MM.1S (cell line): ENCODE measurements at regions not wholly inside any gene's neighbourhood (a gene's known extent, or its start where the extent isn't known, plus 50 kb on each side); places are given as distances from the start of the nearest gene placed in this dataset.
A peak's percentile ranks its signal among the peaks of the same experiment; 100 is the strongest.
"Not testable (repeated sequence)": the region's sequence is repeated elsewhere in the genome, so short reads cannot be mapped to it uniquely, and the experiment has no call there.

Experiments used
- DNase-seq: peaks from one replicate; pipeline ENCODE4 v3.0.0-alpha.2; 2015
- H2AFZ ChIP-seq: fragments of 300-600 bp; sonication (generic); 2 replicates; pipeline ENCODE4 v1.6.0; 2016; ENCODE audit warnings: antibody characterized with exemption, low read length
- H3F3A ChIP-seq: fragments of 300-600 bp; sonication (generic); 2 replicates; pipeline ENCODE4 v1.6.1; 2016; ENCODE audit warnings: mild to moderate bottlenecking, antibody characterized with exemption, low read length, moderate library complexity, mixed read lengths; ENCODE audit not compliant: insufficient read depth
- H3K27ac ChIP-seq: fragments of 300-600 bp; sonication (generic); 2 replicates; pipeline ENCODE4 v1.5.1; 2016; ENCODE audit warnings: mild to moderate bottlenecking, low read length
- H3K27me3 ChIP-seq: fragments of 300-600 bp; sonication (generic); replicated peaks from 2 replicates; pipeline ENCODE4 v1.6.0; 2016; ENCODE audit warnings: low read length; ENCODE audit not compliant: insufficient read depth
- H3K36me3 ChIP-seq: fragments of 300-600 bp; sonication (generic); replicated peaks from 2 replicates; pipeline ENCODE4 v1.6.1; 2016; ENCODE audit warnings: mild to moderate bottlenecking, low read length, mixed read lengths; ENCODE audit not compliant: insufficient read depth
- H3K4me1 ChIP-seq: fragments of 300-600 bp; sonication (generic); 2 replicates; pipeline ENCODE4 v1.6.1; 2016; ENCODE audit warnings: low read length, mixed read lengths
- H3K4me2 ChIP-seq: fragments of 300-600 bp; sonication (generic); 2 replicates; pipeline ENCODE4 v1.6.0; 2016; ENCODE audit warnings: low read depth, low read length
- H3K4me3 ChIP-seq: fragments of 300-600 bp; sonication (generic); 2 replicates; pipeline ENCODE4 v1.5.1; 2016; ENCODE audit warnings: low read length, mixed read lengths
- H3K79me2 ChIP-seq: fragments of 300-600 bp; sonication (generic); 2 replicates; pipeline ENCODE4 v1.6.1; 2016; ENCODE audit warnings: mixed run types, low read length, mixed read lengths
- H3K9ac ChIP-seq: fragments of 300-600 bp; sonication (generic); 2 replicates; pipeline ENCODE4 v1.6.1; 2016; ENCODE audit warnings: low read length, mixed read lengths
- H3K9me2 ChIP-seq: fragments of 300-600 bp; sonication (generic); replicated peaks from 2 replicates; pipeline ENCODE4 v1.6.1; 2016; ENCODE audit warnings: mild to moderate bottlenecking, low read length, mixed read lengths; ENCODE audit not compliant: insufficient read depth
- H3K9me3 ChIP-seq: fragments of 300-600 bp; sonication (generic); replicated peaks from 2 replicates; pipeline ENCODE4 v1.6.1; 2016; ENCODE audit warnings: mild to moderate bottlenecking, low read length, mixed read lengths; ENCODE audit not compliant: insufficient read depth
- H4K20me1 ChIP-seq: fragments of 300-600 bp; sonication (generic); 2 replicates; pipeline ENCODE4 v1.6.1; 2016; ENCODE audit warnings: mild to moderate bottlenecking, low read length, moderate library complexity, mixed read lengths; ENCODE audit not compliant: insufficient read depth
- CTCF ChIP-seq: fragments of 300-600 bp; sonication (generic); IDR thresholded peaks from 2 replicates; pipeline ENCODE4 v1.5.1; 2016; ENCODE audit warnings: antibody characterized with exemption, low read length, mixed read lengths
- EZH2 ChIP-seq: fragments of 300-600 bp; sonication (generic); optimal IDR thresholded peaks from 2 replicates; pipeline ENCODE3; 2017; ENCODE audit warnings: low read depth, mild to moderate bottlenecking, antibody characterized with exemption, low read length, mixed read lengths
- EZH2phosphoT487 ChIP-seq: fragments of 300-600 bp; sonication (generic); IDR thresholded peaks from 2 replicates; pipeline ENCODE4 v1.6.1; 2018; ENCODE audit warnings: antibody characterized with exemption, low read length

- TF ChIP-seq EZH2 (no peak), EZH2phosphoT487 (no peak), CTCF (no peak)
- Histone ChIP-seq H3K4me1 (peaks cover 33% of the 10 kb centered on the region), H3K4me2 (peak overlapping the region; percentile 21; the same call in 1 of the 2 replicates), H2AFZ (no peak overlapping the region), H3K27ac (peak overlapping the region; percentile 73; the same call in 1 of the 2 replicates), H3K27me3 (no peaks in the 10 kb centered on the region), H3F3A (peaks cover 20% of the 10 kb centered on the region; the same call in 1 of the 2 replicates), H3K79me2 (no peaks in the 10 kb centered on the region), H3K36me3 (no peaks in the 10 kb centered on the region), H3K9me3 (no peaks in the 10 kb centered on the region), H4K20me1 (no peaks in the 10 kb centered on the region), H3K4me3 (no peak overlapping the region), H3K9me2 (no peaks in the 10 kb centered on the region), H3K9ac (no peak overlapping the region)
- DNase-seq, result peak; percentile 67
These were observed 82.2 kb upstream of the GNAZ start for GRCh38 chr22:22988150-22988549.

DNA sequence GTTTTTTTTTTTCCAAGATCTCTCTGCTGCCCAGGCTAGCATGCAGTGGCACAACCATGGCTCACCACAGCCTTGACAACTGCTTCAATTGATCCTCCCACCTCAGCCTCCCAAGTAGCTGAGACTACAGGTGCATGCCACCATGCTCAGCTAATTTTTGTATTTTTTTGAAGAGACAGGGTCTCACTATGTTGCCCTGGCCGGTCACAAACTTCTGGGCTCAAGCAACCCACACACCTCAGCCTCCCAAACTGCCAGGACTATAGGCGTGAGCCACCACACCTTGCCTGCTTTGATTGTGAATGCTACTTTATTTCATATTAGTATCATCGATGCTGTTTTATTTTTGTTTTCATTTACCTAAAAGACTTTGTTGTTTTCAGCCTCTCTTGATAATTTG, 81.5 kb upstream of the GNAZ start:
- peak overlapping the region; percentile 21; the same call in 1 of the 2 replicates for H3K4me2 ChIP-seq
- H2AFZ ChIP-seq, result 0 out of 2 replicates have a peak overlapping the region, but pooled peaks have one; percentile 3
- no peak for TF ChIP-seq EZH2phosphoT487
- no peak for TF ChIP-seq CTCF
- no peak for TF ChIP-seq EZH2
- H3K79me2 ChIP-seq, result no peaks in the 10 kb centered on the region
- H3K9me2 ChIP-seq, result no peaks in the 10 kb centered on the region
- H3K27ac ChIP-seq, result peak overlapping the region; percentile 73; the same call in 1 of the 2 replicates
- no peaks in the 10 kb centered on the region for H4K20me1 ChIP-seq
- peak; percentile 60 for DNase-seq
- H3K36me3 ChIP-seq, result no peaks in the 10 kb centered on the region
- H3K9me3 ChIP-seq, result no peaks in the 10 kb centered on the region
- H3K9ac ChIP-seq, result no peak overlapping the region
- peaks cover 20% of the 10 kb centered on the region; the same call in 1 of the 2 replicates for H3F3A ChIP-seq
- peaks cover 32% of the 10 kb centered on the region for H3K4me1 ChIP-seq
- H3K4me3 ChIP-seq, result peak overlapping the region; percentile 1; the same call in 1 of the 2 replicates
- no peaks in the 10 kb centered on the region for H3K27me3 ChIP-seq

- peak overlapping the region; percentile 73; the same call in 1 of the 2 replicates for H3K27ac ChIP-seq
- no peaks in the 10 kb centered on the region for H3K79me2 ChIP-seq
- peaks cover 39% of the 10 kb centered on the region for H3K4me1 ChIP-seq
These were observed 80.5 kb upstream of the GNAZ start for GRCh38 chr22:22989856-22990255.

GRCh38 chr22:22990711-22991505, 79.4 kb upstream of the GNAZ start:
- H3K9me3 ChIP-seq, H3K9me2 ChIP-seq, H3K27me3 ChIP-seq, H3K27ac ChIP-seq, H3K4me3 ChIP-seq, H3K4me2 ChIP-seq, H4K20me1 ChIP-seq, H3K36me3 ChIP-seq, H3K79me2 ChIP-seq, DNase-seq, H3K9ac ChIP-seq, H2AFZ ChIP-seq: not testable (repeated sequence)
- H3K4me1 ChIP-seq, result peaks cover 50% of the 10 kb centered on the region
- H3F3A ChIP-seq, result peaks cover 38% of the 10 kb centered on the region

More at GRCh38 chr22:22989856-22990255, 80.5 kb upstream of the GNAZ start:
- no peaks in the 10 kb centered on the region for H3K27me3 ChIP-seq
- peaks cover 29% of the 10 kb centered on the region for H3F3A ChIP-seq
- H3K36me3 ChIP-seq, result no peaks in the 10 kb centered on the region
- no peaks in the 10 kb centered on the region for H3K9me3 ChIP-seq
- no peaks in the 10 kb centered on the region for H3K9me2 ChIP-seq
- no peak for TF ChIP-seq CTCF
- TF ChIP-seq EZH2phosphoT487, result no peak
- no peak for TF ChIP-seq EZH2
- DNase-seq, result no peak
- no peak overlapping the region for H3K4me3 ChIP-seq
- no peak overlapping the region for H3K9ac ChIP-seq
- H2AFZ ChIP-seq, result no peak overlapping the region
- H3K4me2 ChIP-seq, result 0 out of 2 replicates have a peak overlapping the region, but pooled peaks have one; percentile 21
- no peaks in the 10 kb centered on the region for H4K20me1 ChIP-seq
